GM08714 (cell line): ENCODE measurements at regions not wholly inside any gene's neighbourhood (a gene's known extent, or its start where the extent isn't known, plus 50 kb on each side); places are given as distances from the start of the nearest gene placed in this dataset.
"Not testable (repeated sequence)": the region's sequence is repeated elsewhere in the genome, so short reads cannot be mapped to it uniquely, and the experiment has no call there.

ENCODE experiments used
- H3K4me3 ChIP-seq: fragments of 200-500 bp; sonication (Bioruptor generic); 2 replicates; pipeline ENCODE4 v1.5.1; 2014; ENCODE audit warnings: mild to moderate bottlenecking, low read length, inconsistent platforms
- ZNF274 ChIP-seq: IDR thresholded peaks from 2 replicates; pipeline ENCODE4 v1.6.1; 2012; ENCODE audit warnings: mild to moderate bottlenecking, low read depth, low read length

DNA sequence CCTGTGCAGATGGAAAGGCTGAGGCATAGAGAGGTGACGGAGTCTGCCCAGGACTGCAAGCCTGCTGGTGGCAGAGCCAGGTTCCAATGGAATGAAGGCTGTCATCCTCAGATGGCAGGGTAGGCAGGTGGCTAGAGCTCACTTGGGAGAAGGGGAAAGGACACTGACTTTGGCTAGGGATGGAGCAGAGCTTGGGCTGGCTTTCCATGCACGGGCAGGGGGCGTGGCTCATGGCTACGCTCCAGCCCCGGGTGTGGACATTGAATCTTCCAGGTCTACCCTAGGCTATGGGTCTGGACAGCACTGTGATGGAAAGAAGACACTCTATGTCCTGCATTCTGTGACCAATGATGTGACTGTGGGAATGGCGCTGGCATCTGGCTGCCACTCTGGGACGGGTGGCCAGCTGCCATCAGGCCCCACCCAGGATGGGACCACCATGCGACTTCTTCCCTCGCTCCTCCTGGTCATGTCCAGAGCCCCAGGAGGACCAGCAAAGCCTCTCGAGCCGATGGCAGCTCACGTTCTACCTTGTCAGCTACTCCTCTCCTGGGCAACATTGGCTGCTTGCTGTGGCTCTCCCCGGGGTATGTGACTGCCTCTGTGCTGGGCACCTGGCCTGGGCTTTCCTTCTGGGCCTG lies 398.7 kb downstream of the TMEM121 start:
- no peak for TF ChIP-seq ZNF274
- H3K4me3 ChIP-seq = no peak overlapping the region

GRCh38 chr14:105925615-105926372 lies 399.4 kb downstream of the TMEM121 start:
- no peak overlapping the region for H3K4me3 ChIP-seq
- TF ChIP-seq ZNF274 = no peak

DNA sequence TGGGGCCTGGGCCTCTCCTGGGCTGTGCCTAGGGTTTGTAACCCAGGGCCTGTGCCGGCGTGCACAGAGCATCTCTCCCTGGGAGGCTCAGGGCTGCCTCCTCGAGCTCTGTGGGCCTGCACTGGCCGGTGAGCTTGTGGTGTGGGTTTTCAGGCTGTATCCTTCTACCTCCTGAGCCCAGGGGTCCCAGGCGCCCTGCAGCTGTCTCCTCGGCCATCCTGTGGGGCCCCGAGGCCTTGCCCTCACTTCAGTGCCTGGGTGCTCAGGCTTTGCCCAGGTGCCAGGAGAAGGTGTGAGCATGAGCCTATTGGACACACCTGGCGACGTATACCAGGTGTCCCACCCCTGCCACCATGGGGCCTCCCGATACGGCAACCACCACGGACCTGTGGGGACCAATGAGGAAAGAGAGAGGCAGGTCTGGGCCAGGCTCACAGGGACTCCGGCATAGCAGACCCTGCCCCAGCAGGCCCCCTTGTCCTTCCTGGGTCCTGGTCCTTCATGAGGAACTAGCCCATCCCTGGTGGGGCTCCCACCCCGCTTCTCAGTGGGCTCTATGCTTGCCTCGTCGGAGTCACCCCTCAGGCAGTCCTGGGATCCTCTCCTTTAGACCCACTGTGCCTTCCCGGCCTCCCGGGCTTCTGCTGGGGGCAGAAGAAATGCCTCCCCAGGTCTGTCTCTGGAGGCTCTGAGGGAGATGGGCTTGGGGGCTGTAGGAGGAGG lies 400.2 kb downstream of the TMEM121 start:
- no peak overlapping the region for H3K4me3 ChIP-seq
- TF ChIP-seq ZNF274 = no peak

- no peak overlapping the region for H3K4me3 ChIP-seq
- TF ChIP-seq ZNF274 = no peak
Measured at GRCh38 chr14:105927096-105928060, 401.0 kb downstream of the TMEM121 start.

DNA sequence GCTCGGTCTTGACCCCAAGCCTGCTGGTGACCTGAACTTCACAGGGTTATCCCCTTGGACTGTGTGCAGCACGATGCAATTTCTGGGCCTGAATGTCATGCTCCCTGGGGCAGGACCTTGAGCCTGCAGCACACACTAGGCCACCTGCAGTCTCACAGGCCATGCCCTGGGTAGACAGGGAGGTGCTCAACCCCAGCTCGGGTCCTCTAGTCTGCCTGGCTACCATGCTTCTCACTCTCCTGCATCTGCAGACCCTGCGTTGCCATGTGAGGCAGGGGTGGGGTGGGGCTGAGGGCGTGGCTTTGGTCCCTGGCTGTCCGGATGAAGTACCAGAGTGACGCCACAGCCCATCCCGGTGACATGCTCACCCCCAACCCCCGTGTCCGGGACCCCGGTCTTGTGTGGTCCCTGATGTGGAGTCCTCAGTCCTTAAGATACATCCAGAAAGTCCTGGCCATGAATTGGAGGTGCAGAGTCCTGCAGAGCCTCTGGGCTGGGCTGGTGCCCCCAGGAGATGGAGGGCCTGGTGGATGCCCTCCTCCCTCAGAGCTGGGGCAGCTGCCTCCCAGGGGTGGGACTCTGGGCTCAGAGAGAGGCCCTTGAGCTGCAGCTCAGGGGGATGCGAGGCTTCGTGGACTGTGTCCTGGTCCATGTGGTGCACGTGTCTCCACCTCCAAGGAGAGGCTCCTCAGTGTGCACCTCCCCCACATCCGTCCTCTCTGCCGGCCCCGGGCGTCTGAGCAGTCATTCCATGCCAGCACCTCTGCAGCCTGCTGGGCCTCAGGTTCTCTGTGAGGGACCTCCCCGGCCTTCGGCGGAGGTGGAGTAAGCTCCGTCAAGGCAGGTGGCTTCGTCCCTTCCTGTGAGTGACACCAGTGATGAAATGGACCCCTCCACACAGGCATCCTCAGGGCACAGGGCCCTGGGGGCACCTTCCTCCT lies 402.1 kb downstream of the TMEM121 start:
- not testable (repeated sequence) for H3K4me3 ChIP-seq

GRCh38 chr14:105929327-105930081 lies 403.1 kb downstream of the TMEM121 start:
- no peak for TF ChIP-seq ZNF274
- no peak overlapping the region for H3K4me3 ChIP-seq

- no peak for TF ChIP-seq ZNF274
- no peak overlapping the region for H3K4me3 ChIP-seq
Measured at GRCh38 chr14:105930572-105930971, 404.2 kb downstream of the TMEM121 start.

DNA sequence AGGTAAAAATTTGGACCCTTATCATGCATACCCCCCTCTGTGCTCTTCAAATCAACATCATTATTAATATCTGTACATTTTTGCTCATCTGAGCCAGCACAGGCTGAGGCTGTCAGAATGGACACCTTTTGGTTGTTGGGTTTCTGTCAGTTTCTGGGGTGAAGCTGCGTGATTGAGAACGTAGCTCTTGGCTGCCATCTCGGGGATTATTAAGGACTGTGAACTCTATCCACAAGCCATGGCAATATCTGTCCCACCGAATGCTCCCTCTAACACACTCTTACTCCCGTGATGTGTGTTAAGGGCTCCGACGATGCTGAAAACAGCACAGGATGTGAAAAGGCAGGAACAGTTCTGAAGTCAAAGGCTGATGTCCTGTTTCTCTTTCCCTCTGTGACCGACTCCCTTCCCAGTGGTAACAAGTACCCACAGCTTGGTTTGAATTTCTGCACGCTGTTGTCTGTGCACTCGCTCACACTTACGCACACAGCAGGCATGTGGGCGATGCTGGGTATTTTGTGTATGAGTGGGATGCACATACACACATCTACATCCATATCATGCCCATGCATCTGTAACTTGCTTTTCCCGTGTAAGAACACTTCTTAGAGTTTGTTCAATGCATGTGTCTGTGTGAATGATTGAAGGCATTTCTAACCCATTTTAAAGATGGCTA lies 405.6 kb downstream of the TMEM121 start:
- H3K4me3 ChIP-seq = no peak overlapping the region

DNA sequence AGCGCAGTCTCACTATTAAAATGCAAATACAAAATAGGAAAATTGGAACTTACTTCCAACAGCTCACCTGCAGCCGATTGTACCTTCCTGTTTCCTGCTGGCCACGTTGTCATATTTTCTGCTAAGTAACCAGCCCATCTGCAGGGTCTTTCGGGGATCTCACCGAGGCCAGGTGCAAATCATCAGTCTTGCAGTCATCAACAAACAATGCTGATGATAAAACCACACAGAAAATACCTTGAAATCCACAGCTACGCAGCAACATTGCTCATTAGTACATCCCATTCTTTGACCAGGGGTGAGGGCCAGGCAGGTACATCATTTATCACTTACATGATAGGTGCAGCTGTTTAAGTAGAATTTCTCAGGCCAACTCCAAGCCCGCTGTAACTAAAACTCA lies 406.9 kb downstream of the TMEM121 start:
- no peak overlapping the region for H3K4me3 ChIP-seq
- TF ChIP-seq ZNF274 = no peak

More for the DNA sequence above, 405.6 kb downstream of the TMEM121 start:
- TF ChIP-seq ZNF274 = no peak

DNA sequence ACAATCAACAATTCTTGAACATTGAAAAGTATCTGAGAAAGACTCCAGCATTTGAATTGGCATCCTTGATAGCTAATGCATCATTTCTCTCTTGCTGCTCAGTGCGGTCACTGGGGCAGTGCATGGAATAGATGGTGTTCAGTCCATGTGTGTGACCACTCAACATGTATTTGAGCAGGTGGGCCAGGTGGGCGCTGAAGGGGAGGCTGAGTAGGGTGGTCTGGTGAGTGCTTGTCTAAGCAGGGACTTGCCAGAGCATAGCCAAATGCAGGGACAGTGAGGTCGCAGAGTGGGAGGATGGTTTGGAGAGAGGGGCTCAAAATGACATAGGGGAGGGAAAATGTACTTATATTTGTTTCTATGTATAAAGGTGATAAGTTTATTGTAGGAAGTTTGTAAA lies 409.0 kb downstream of the TMEM121 start:
- TF ChIP-seq ZNF274 = no peak
- H3K4me3 ChIP-seq = no peak overlapping the region

- no peak overlapping the region for H3K4me3 ChIP-seq
- no peak for TF ChIP-seq ZNF274
Measured at GRCh38 chr14:105937253-105938054, 411.1 kb downstream of the TMEM121 start.
